HG03175 (cell line): ENCODE measurements at regions not wholly inside any gene's neighbourhood (a gene's known extent, or its start where the extent isn't known, plus 50 kb on each side); places are given as distances from the start of the nearest gene placed in this dataset.
"Not testable (repeated sequence)": the region's sequence is repeated elsewhere in the genome, so short reads cannot be mapped to it uniquely, and the experiment has no call there.

Experiments used
- ATAC-seq: cut with Tn5 transposase; IDR thresholded peaks from one replicate; pipeline ENCODE4 v1.9.1; 2021; ENCODE audit warnings: mild to moderate bottlenecking, moderate library complexity; ENCODE audit not compliant: unreplicated experiment

GRCh38 chr9:1903080-1903704, 112.0 kb upstream of the SMARCA2 start:
- not testable (repeated sequence) for ATAC-seq

- ATAC-seq, result no peak
These were observed 107.7 kb upstream of the SMARCA2 start for GRCh38 chr9:1907465-1907864.

GRCh38 chr9:1909322-1909721, 105.8 kb upstream of the SMARCA2 start:
- no peak for ATAC-seq

- ATAC-seq, result no peak
These were observed 104.8 kb upstream of the SMARCA2 start for GRCh38 chr9:1910269-1910811.

- no peak for ATAC-seq
These were observed 101.4 kb upstream of the SMARCA2 start for GRCh38 chr9:1913631-1914330.

GRCh38 chr9:1916095-1916494, 99.1 kb upstream of the SMARCA2 start:
- ATAC-seq, result no peak

- ATAC-seq, result no peak
These were observed 98.5 kb upstream of the SMARCA2 start for GRCh38 chr9:1916655-1917054.

GRCh38 chr9:1917396-1917935, 97.7 kb upstream of the SMARCA2 start:
- no peak for ATAC-seq

- no peak for ATAC-seq
These were observed 97.0 kb upstream of the SMARCA2 start for GRCh38 chr9:1918108-1918507.

- ATAC-seq, result no peak
These were observed 96.5 kb upstream of the SMARCA2 start for GRCh38 chr9:1918622-1919021.

- no peak for ATAC-seq
These were observed 95.9 kb upstream of the SMARCA2 start for GRCh38 chr9:1919229-1919628.

- no peak for ATAC-seq
These were observed 94.8 kb upstream of the SMARCA2 start for GRCh38 chr9:1920386-1920785.

GRCh38 chr9:1922026-1922425, 93.1 kb upstream of the SMARCA2 start:
- ATAC-seq, result no peak

- no peak for ATAC-seq
These were observed 87.6 kb upstream of the SMARCA2 start for GRCh38 chr9:1927546-1927945.

GRCh38 chr9:1929134-1929533, 86.0 kb upstream of the SMARCA2 start:
- ATAC-seq, result no peak

GRCh38 chr9:1929722-1930244, 85.4 kb upstream of the SMARCA2 start:
- ATAC-seq, result peak; percentile 57

GRCh38 chr9:1930245-1930736, 84.9 kb upstream of the SMARCA2 start:
- peak; percentile 65 for ATAC-seq

- peak; percentile 8 for ATAC-seq
These were observed 77.0 kb upstream of the SMARCA2 start for GRCh38 chr9:1938135-1938534.

- ATAC-seq, result peak; percentile 55
These were observed 76.4 kb upstream of the SMARCA2 start for GRCh38 chr9:1938675-1939170.

- peak; percentile 26 for ATAC-seq
These were observed 75.7 kb upstream of the SMARCA2 start for GRCh38 chr9:1939466-1939865.

- peak; percentile 88 for ATAC-seq
These were observed 75.2 kb upstream of the SMARCA2 start for GRCh38 chr9:1939926-1940368.
